ENCODE measurements at regions not wholly inside any gene's neighbourhood (a gene's known extent, or its start where the extent isn't known, plus 50 kb on each side); places are given as distances from the start of the nearest gene placed in this dataset.

GRCh38 chr3:145735631-145736030, 425.4 kb downstream of the PLOD2 start:
- Histone ChIP-seq H3K9me3 (ENCODE audit: control insufficient read depth in 4 of 4, low read length in 3 of 4) (no peaks in the 10 kb centered on the region), H3K4me3 (ENCODE audit: low read depth in 1 of 3, low read length in 3 of 3) (no peak overlapping the region), H3K27ac (ENCODE audit: low read depth in 1 of 2, low read length in 2 of 2) (no peak overlapping the region), H3K27me3 (ENCODE audit: control insufficient read depth in 4 of 4, insufficient read depth in 4 of 4, low read length in 3 of 4) (no peaks in the 10 kb centered on the region), H3K9ac (ENCODE audit: low read depth in 1 of 2, low read length in 2 of 2) (no peak overlapping the region), H3K36me3 (ENCODE audit: control insufficient read depth in 4 of 4, insufficient read depth in 3 of 4, low read depth in 1 of 4, low read length in 3 of 4) (no peaks in the 10 kb centered on the region), H3K4me1 (ENCODE audit: control insufficient read depth in 4 of 4, insufficient read depth in 4 of 4, low read length in 3 of 4) (no peaks in the 10 kb centered on the region)
- WGBS, result 75% methylated on average over 2 of the region's 2 CpGs
- no peak for DNase-seq (ENCODE audit: low spot score)
- TF ChIP-seq FOXA2 (IDR thresholded peaks at IDR 0.05) (no peak), CTCF (IDR thresholded peaks at IDR 0.05; ENCODE audit: low read depth, low read length, missing input control) (no peak), ZBTB33 (IDR thresholded peaks at IDR 0.05) (no peak), SP1 (IDR thresholded peaks at IDR 0.05) (no peak), JUND (IDR thresholded peaks at IDR 0.05) (no peak), RAD21 (IDR thresholded peaks at IDR 0.05) (no peak), TAF1 (conservative IDR thresholded peaks at IDR 0.05) (no peak), FOXA1 (IDR thresholded peaks at IDR 0.05) (no peak), GABPA (IDR thresholded peaks at IDR 0.05 in 1 of 2, conservative IDR thresholded peaks at IDR 0.05 in 1 of 2) (no peak), EGR1 (IDR thresholded peaks at IDR 0.05; ENCODE audit: low read depth in 2 of 2) (no peak), ATF3 (IDR thresholded peaks at IDR 0.05) (no peak)

DNA sequence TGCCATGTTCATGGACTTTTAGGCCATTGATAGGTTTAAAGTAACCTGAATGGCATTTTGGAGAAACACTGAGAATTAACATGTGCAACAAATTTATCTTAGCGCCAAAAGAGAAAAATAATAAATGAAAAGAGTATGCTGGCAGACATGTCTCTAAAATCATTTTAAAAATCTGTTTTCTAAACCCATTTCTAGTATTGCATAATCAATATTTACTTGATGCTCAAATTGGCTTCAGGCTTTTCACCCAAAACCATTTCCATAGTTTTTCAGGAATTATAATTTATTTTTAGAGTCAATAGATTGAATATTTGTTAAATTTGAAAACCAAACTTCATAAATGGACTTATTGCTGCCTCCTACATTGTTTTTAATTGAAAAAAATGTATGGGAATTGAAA, 423.0 kb downstream of the PLOD2 start:
- Histone ChIP-seq H3K36me3 (ENCODE audit: control insufficient read depth in 4 of 4, insufficient read depth in 3 of 4, low read depth in 1 of 4, low read length in 3 of 4) (no peaks in the 10 kb centered on the region), H3K4me1 (ENCODE audit: control insufficient read depth in 4 of 4, insufficient read depth in 4 of 4, low read length in 3 of 4) (no peaks in the 10 kb centered on the region), H3K27me3 (ENCODE audit: control insufficient read depth in 4 of 4, insufficient read depth in 4 of 4, low read length in 3 of 4) (no peaks in the 10 kb centered on the region), H3K9me3 (ENCODE audit: control insufficient read depth in 4 of 4, low read length in 3 of 4) (no peaks in the 10 kb centered on the region), H3K4me3 (ENCODE audit: low read depth in 1 of 3, low read length in 3 of 3) (no peak overlapping the region), H3K27ac (ENCODE audit: low read depth in 1 of 2, low read length in 2 of 2) (no peak overlapping the region), H3K9ac (ENCODE audit: low read depth in 1 of 2, low read length in 2 of 2) (no peak overlapping the region)
- 93% methylated on average over 1 of the region's 1 CpG for WGBS
- no peak for DNase-seq (ENCODE audit: low spot score)
- TF ChIP-seq NR2F2 (IDR thresholded peaks at IDR 0.05), result no peak

DNA sequence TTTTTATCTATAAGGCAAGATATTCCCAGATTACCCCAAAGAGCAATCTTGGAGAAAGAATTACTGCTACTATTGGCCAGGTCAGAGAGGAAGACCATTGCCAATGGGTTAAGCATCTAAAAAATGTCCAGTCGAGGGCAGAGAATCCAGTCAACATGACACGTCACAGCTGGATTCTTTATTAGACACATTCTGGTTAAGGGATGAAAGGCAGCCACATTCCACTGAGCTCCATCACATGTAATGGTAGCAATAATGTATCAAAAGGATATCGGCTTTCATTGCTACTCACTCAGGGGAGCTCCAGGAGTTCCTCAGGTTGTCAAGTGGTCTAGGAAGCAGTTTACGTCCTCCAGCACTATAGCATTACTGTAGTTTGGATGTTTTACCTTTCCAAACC, 421.1 kb downstream of the PLOD2 start:
- 79% methylated on average over 4 of the region's 4 CpGs for WGBS
- TF ChIP-seq ZBTB33 (IDR thresholded peaks at IDR 0.05) (no peak), REST (IDR thresholded peaks at IDR 0.05) (no peak), JUND (IDR thresholded peaks at IDR 0.05) (no peak), TAF1 (conservative IDR thresholded peaks at IDR 0.05) (no peak), RAD21 (IDR thresholded peaks at IDR 0.05) (no peak), FOXA2 (IDR thresholded peaks at IDR 0.05) (no peak), FOXA1 (IDR thresholded peaks at IDR 0.05) (no peak), YY1 (IDR thresholded peaks at IDR 0.05) (no peak), ATF3 (IDR thresholded peaks at IDR 0.05) (no peak), HNF4A (conservative IDR thresholded peaks at IDR 0.05) (no peak), GABPA (IDR thresholded peaks at IDR 0.05 in 1 of 2, conservative IDR thresholded peaks at IDR 0.05 in 1 of 2) (no peak), HNF4G (IDR thresholded peaks at IDR 0.05) (no peak), EGR1 (IDR thresholded peaks at IDR 0.05; ENCODE audit: low read depth in 2 of 2) (no peak), RXRA (IDR thresholded peaks at IDR 0.05) (no peak), SP1 (IDR thresholded peaks at IDR 0.05) (no peak), NR2F2 (IDR thresholded peaks at IDR 0.05) (no peak)
- TF ChIP-seq, protein P1, sequence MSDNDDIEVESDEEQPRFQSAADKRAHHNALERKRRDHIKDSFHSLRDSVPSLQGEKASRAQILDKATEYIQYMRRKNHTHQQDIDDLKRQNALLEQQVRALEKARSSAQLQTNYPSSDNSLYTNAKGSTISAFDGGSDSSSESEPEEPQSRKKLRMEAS (IDR thresholded peaks at IDR 0.05), result no peak

More for the DNA sequence above, 421.1 kb downstream of the PLOD2 start:
- Histone ChIP-seq H3K9me3 (ENCODE audit: control insufficient read depth in 4 of 4, low read length in 3 of 4) (no peaks in the 10 kb centered on the region), H3K27me3 (ENCODE audit: control insufficient read depth in 4 of 4, insufficient read depth in 4 of 4, low read length in 3 of 4) (no peaks in the 10 kb centered on the region), H3K4me3 (ENCODE audit: low read depth in 1 of 3, low read length in 3 of 3) (no peak overlapping the region), H3K9ac (ENCODE audit: low read depth in 1 of 2, low read length in 2 of 2) (no peak overlapping the region), H3K36me3 (ENCODE audit: control insufficient read depth in 4 of 4, insufficient read depth in 3 of 4, low read depth in 1 of 4, low read length in 3 of 4) (no peaks in the 10 kb centered on the region), H3K27ac (ENCODE audit: low read depth in 1 of 2, low read length in 2 of 2) (no peak overlapping the region), H3K4me1 (ENCODE audit: control insufficient read depth in 4 of 4, insufficient read depth in 4 of 4, low read length in 3 of 4) (no peaks in the 10 kb centered on the region)
- DNase-seq (ENCODE audit: low spot score), result no peak
